22Rv1 (cell line): ENCODE measurements at regions not wholly inside any gene's neighbourhood (a gene's known extent, or its start where the extent isn't known, plus 50 kb on each side); places are given as distances from the start of the nearest gene placed in this dataset.

Experiments
- H3K27ac ChIP-seq: fragments of 450-650 bp; 2 replicates; pipeline ENCODE4 v1.5.1; 2017
- ZFX ChIP-seq: fragments of 450-650 bp; IDR thresholded peaks from 2 replicates; pipeline ENCODE4 v1.6.1; 2017; ENCODE audit warnings: antibody characterized with exemption, borderline replicate concordance
- TF ChIP-seq, protein P1 (sequence below): fragments of 450-650 bp; IDR thresholded peaks from 2 replicates; pipeline ENCODE4 v1.5.1; 2017; ENCODE audit warnings: mild to moderate bottlenecking

DNA sequence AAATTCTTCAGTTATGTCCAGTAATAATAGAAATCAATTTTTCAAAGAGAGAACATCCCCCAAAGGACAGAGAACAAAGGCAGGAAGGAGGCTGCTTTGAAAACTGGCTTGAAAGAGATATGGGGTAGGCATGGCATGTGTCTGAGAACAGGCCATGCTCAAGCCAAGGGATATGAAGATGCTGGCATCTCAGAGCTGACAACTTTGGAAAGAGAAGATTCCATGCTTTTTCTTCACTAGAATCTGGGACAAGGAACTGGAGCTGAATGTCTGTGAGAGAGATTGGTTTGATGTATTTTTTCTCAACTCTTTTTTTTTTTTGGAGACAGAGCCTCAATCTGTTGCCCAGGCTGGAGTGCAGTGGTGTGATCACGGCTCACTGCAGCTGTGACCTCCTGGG is 139.8 kb upstream of the DLX2 start:
- TF ChIP-seq ZFX = no peak
- TF ChIP-seq, protein P1, sequence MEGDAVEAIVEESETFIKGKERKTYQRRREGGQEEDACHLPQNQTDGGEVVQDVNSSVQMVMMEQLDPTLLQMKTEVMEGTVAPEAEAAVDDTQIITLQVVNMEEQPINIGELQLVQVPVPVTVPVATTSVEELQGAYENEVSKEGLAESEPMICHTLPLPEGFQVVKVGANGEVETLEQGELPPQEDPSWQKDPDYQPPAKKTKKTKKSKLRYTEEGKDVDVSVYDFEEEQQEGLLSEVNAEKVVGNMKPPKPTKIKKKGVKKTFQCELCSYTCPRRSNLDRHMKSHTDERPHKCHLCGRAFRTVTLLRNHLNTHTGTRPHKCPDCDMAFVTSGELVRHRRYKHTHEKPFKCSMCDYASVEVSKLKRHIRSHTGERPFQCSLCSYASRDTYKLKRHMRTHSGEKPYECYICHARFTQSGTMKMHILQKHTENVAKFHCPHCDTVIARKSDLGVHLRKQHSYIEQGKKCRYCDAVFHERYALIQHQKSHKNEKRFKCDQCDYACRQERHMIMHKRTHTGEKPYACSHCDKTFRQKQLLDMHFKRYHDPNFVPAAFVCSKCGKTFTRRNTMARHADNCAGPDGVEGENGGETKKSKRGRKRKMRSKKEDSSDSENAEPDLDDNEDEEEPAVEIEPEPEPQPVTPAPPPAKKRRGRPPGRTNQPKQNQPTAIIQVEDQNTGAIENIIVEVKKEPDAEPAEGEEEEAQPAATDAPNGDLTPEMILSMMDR = no peak
- H3K27ac ChIP-seq = no peak overlapping the region

DNA sequence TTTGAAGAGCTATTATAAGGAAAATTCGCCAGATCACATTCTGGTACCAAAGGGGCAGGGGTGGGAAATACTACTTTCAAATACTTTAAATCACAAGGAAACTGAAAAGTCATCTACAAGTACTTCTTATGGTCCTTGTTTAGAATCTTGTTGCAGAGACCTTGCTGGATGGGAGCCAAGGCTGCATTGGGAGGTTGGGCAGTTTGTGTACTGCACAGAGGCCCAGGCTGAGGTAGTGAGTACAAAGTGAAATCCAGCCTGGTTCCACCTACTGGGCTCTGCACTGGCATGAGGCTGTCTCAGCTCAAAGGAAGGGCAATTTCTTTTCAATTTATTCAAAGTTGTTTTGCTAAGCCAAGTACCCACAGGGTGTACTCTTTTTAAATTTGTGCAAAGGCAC is 140.3 kb upstream of the DLX2 start:
- TF ChIP-seq, protein P1 = no peak
- TF ChIP-seq ZFX = no peak
- no peak overlapping the region for H3K27ac ChIP-seq

DNA sequence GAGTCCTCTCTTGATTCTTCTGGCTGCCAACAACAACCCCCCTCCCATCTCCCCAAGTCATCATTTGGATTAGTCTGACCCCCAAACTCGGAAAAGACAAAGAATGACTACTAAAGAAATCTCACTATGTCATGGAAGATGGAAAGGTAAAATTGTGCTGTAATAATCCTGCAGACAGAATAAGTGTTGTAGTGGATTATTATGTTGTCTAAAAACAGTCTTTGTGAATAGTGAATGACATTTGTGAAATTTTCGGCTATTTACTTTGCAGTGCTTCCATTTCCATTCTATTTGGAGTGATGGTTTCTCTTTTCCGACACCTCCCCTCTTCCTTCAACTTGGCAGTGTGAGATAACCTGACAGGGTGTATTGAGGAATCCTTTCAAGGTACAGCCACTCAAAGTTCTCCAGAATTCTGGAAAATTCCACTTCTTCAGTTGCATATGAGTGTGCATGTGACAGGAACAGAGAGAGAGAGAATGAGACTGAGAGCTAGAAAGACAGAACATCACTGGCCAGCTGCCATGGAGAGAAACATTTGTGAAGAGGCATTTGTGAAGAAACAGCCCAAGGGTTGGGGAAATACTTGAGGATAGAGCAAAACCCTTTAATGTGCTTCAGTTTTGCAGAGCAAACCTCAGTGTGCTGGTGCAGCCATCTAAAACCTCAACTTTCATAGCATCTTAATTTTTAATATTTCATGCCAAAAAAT is 141.9 kb upstream of the DLX2 start:
- TF ChIP-seq ZFX = no peak
- TF ChIP-seq, protein P1 = no peak

DNA sequence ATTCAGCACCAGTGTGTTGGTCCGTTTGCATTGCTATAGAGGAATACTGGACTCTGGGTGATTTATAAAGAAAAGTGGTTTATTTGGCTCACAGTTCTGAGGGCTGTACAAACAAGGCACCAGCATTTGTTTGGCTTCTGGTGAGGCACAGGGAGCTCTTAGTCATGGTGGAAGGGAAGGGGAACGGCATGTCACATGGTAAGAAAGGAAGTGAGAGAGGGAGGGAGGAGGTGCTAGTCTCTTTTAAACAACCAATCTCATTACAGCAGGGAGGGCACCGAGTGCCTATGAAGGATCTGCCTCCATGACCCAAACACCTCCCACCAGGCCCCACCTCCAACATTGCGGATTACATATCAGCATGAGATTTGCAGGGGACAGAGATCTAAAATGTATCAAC is 143.9 kb upstream of the DLX2 start:
- TF ChIP-seq, protein P1 = no peak
- no peak for TF ChIP-seq ZFX
- H3K27ac ChIP-seq = no peak overlapping the region

More for the DNA sequence above, 141.9 kb upstream of the DLX2 start:
- H3K27ac ChIP-seq = no peak overlapping the region

DNA sequence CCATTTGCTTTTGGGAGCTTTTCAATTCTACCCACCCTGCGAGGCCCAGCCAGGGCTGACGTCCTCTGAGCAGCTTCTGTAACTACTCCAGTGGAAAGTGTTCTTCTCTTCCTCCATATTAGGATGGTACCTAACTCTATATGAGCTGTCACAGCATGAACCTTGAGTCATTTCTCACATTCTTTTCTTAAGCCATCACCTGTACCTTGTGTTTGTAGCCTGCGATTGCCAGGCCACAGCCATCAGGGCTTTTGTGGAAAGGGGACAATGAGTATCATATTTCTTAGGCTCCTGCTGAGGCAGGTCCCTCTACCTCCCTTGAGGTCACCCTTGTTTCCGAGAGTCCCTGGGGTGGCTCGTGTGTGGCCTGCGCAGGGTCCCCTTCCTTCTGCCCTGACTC is 144.5 kb upstream of the DLX2 start:
- H3K27ac ChIP-seq = no peak overlapping the region
- no peak for TF ChIP-seq ZFX
- TF ChIP-seq, protein P1 = no peak

DNA sequence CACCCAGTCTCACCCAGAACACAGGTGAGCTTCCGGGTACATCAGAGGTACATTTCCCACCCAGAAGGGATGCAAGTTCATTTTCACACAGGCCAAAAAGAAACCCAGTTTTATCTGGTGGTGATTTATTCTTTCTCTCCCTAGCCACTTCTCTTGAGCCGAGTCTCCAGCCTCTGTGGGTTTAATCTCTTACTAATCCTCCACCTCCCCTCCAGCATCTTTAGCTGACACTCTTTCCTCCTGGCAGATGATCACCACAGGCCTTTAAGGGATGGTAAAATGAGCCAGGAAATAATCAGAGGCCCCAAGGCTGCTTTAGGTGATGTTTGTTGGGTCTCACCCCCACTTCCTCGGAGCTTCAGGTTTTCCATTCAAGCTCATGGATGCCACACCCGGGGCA is 145.7 kb upstream of the DLX2 start:
- no peak overlapping the region for H3K27ac ChIP-seq
- TF ChIP-seq ZFX = no peak
- TF ChIP-seq, protein P1 = no peak

DNA sequence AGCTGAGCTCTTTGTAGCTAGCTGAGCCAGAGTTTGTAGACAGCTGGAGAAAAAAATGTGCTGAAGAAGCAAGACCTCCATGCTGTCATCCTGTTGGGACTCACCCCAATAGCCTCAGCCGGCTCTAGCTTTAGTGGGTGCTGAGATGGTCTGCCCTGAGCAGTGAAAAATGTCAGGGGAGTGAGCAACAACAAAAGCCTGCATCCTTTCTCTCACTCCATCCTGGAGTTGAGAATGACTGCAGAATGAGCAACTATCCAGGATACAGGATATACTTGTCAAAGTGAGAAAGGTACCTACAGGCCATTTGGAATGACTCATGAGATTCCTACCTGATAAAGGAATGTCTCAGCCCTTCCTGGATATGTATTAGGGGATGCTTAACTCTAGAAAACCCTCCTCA is 146.1 kb upstream of the DLX2 start:
- no peak for TF ChIP-seq ZFX
- TF ChIP-seq, protein P1 = no peak
- no peak overlapping the region for H3K27ac ChIP-seq
